SKM-1 (cell line): ENCODE measurements at regions not wholly inside any gene's neighbourhood (a gene's known extent, or its start where the extent isn't known, plus 50 kb on each side); places are given as distances from the start of the nearest gene placed in this dataset.

Experiments
- DNase-seq: peaks from one replicate; lab custom pipeline; 2025; ENCODE audit not compliant: unreplicated experiment; lab: John Stamatoyannopoulos, UW

DNA sequence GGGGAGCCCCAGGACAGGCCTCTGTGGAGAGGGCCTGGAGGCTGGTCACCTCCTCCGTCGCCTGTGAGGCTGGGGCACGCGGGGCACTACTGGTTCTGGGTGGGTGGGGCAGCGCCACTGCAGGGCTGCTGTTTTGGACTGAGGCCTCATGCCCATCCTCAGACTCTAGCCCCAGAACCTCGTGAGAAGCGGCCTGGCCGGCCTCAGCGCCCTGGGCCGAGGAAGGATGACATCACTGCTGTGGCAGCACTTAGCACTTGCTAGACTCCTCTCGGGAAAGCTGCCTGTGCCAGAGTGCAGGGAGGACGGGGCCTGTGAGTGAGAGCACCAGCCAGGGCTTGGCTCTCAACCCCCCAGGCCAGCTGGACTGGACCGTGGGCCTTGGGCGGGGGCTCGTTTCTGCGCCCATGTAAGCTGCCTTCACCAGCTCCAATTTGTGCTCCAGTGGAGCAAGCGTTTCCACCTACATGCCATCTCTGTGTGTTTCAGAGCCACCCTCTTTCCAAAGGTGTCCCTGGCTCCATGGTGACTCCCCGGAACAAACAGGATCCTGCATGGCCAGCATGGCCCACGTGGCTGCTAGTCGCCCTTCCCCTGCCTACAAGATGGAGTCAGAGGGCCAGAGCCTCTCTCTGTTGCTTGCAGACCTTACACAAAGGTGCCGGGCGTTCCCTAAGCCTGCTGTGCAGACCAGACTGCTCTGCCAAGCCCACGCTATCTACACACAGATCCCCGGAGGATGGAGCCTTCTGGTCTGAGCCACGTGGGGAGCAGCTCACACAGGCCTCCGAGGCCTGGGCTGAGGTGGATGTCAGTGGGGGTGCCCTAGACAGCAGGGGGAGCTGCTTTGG lies 102.9 kb downstream of the CTTN start:
- DNase-seq, result no peak

- no peak for DNase-seq
These were observed 103.7 kb downstream of the CTTN start for GRCh38 chr11:70501933-70502540.

GRCh38 chr11:70502677-70503467 lies 104.5 kb downstream of the CTTN start:
- DNase-seq, result no peak

GRCh38 chr11:70503468-70504221 lies 105.3 kb downstream of the CTTN start:
- DNase-seq, result no peak

DNA sequence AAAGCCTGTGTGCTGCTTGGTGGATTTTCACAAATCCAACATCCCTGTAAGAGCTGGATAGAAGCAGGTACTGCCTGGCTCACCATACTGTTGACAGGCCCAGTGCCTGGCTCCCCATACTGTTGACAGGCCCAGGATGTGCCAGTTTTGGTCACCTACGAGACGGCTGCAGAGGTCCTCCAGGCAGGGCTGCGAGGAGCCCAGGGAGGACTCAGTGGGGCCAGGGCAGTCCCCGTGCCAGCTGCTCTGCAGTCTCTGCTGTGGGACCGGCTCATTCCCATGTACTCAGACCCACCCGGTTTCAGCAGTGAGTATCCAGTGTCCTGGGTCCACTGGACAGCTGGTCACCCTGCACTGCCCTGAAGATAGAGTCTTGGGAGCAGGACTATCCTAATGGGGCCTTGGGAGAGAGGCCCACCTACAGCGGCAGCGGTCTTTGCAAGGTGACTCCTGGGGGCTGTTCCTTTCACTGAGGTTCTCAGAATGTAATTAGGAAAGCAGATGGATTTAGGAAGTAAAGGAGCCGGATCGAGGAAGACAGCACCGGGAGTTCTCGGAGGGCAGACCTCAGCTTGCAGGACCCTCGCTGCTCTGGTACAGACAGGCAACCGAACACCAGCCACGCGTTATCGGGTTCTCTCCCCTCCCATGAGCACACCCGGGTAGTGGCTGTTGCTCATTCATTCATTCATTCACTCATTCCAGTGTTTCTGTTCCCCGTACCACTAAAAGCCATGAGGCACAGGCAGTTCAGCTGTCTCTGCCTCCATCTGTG lies 106.1 kb downstream of the CTTN start:
- DNase-seq, result no peak

GRCh38 chr11:70505331-70505731 lies 107.0 kb downstream of the CTTN start:
- DNase-seq, result no peak

- no peak for DNase-seq
These were observed 107.7 kb downstream of the CTTN start for GRCh38 chr11:70505761-70506657.

DNA sequence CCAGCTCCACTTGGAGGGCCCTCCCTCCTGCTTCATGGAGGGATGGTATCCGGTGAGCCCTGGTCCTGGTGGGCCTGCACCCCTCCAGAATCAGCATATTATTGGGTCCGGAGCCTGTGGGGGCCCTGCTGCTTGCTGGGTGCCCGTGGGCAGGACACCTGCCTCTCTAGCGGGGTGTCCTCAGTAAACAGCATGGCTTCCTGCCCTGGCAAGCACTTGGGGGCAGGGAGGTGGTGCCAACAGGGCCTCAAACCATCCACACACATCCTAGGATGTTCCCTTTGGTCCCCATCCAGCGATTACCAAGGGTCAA lies 108.3 kb downstream of the CTTN start:
- no peak for DNase-seq

GRCh38 chr11:70506986-70507385 lies 108.7 kb downstream of the CTTN start:
- no peak for DNase-seq

GRCh38 chr11:70507466-70508230 lies 109.3 kb downstream of the CTTN start:
- DNase-seq, result no peak

GRCh38 chr11:70508231-70508480 lies 109.8 kb downstream of the CTTN start:
- DNase-seq, result no peak

- no peak for DNase-seq
These were observed 111.1 kb downstream of the CTTN start for GRCh38 chr11:70509476-70509875.

DNA sequence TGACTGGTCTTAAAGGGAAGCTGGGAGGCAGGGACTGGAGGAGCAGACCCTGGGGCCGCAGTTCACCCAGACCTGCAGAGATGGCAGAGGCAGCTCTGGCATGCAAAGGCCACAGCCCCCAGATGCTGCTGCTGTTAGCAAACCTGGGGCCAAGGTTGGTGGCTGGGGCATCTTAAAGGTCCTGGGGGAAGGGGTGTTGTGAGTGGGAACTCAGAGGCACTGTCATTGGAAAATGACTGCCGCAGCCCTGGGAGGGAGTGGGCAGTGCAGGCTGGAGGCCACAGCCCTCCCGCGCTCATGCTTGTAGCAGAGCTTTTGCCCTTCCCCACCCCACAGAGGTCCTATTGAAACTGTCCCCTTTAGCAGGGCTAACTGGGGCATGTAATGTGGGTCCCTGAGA lies 111.8 kb downstream of the CTTN start:
- DNase-seq, result no peak

GRCh38 chr11:70510571-70510970 lies 112.2 kb downstream of the CTTN start:
- no peak for DNase-seq

DNA sequence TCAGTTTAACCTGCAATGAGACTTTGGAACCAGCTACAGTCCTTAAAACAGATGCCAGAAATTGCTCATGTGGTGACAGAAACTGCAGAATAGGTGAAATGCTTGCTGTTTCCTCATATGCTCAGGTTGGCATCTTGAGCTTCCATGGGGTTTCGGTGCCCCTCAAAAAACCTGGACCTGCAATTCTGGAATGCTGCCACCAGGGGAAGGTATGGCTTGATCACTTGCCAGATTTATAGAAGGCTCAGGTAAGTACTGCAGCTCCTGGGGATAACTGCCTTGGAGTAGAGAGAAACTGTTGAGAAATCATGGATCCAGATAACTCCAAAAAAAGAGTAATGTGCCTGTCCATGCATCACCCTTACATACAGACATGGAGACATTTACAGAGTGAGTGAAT lies 113.0 kb downstream of the CTTN start:
- no peak for DNase-seq

DNA sequence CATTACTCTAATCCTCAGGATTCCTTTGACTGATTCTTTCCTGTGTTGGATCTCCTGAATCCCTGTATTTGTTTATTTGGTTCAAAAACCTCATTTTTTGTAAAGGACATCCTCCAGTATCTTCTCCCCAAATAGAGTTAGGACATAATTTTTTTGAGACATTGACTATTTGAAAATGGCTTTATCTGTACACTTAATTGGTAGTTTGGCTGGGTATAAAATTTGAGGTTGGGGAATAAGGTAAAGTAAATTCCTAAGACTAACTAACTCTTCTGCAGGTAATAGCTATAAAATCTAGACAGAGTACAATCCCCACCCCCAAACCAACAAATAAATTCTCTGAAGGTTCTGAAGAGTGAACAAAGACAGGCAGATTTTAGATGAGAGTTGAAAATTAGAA lies 114.4 kb downstream of the CTTN start:
- no peak for DNase-seq

GRCh38 chr11:70517203-70517602 lies 118.9 kb downstream of the CTTN start:
- DNase-seq, result no peak

DNA sequence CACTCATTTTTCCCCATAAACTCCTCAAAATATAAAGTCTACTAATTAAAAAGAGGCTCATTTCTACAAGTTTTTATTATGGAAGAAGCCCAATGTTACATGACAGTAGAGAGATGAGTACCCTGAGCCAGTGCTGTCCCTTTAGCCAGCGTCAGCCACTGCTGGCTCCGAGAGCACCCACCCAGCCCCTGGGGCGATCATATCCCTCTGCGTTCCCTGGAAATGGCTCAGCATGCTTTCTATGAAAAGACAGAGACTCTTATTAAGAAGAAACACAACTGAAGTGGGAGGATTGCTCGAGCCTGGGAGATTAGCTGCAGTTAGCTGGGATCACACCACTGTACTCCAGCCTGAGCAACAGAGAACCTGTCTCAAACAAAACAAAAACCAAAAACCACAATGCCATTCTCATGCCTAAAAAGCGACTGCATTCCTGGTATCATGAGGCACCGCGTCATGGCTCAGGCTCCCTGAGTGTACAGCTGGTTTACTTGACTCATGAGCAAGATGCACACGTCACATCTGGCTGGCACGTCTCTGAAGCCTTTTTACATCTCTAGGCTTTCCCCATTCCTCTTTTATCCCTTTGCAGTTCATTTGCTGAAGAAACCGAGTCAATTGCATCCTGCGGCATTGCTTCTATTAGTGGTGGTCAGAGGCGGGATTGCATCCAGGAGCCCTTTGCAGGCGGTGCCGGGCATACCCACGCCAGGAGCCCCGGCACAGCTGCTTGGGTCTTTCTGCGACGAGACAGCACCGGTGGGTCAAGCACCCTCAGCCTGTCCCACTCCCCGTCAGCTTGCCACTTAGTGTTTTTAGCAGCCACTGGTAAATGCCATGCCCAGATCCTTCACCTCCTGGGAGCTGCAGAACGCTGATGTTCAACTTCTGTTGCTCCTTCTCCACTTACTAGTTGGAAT lies 119.9 kb downstream of the CTTN start:
- no peak for DNase-seq
